Epidermal melanocyte (primary cell): ENCODE measurements at regions not wholly inside any gene's neighbourhood (a gene's known extent, or its start where the extent isn't known, plus 50 kb on each side); places are given as distances from the start of the nearest gene placed in this dataset.

ENCODE experiments used
- DNase-seq: peaks from one replicate; pipeline ENCODE4 v3.0.0; 2011; ENCODE audit warnings: low spot score; ENCODE audit not compliant: insufficient read length

DNA sequence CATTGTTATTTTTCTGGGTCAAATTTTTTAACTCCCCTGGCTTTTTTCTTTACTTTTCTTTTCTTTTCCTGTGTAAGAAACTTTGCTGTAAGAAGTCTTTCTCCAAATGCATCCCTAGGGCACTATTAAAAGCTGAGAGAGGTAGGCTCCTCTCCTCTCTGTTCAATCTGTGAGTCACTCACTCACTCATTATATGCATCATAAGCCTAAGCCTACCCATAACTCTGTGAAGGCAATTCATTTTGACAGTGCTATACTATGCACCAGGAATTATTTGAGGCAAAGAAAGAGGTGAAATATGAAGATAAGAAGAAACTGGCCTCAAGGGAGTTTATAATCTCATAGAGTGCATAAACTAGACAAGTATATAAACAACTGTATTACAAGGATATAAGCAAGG, 67.9 kb upstream of the PRR16 start:
- DNase-seq: no peak

DNA sequence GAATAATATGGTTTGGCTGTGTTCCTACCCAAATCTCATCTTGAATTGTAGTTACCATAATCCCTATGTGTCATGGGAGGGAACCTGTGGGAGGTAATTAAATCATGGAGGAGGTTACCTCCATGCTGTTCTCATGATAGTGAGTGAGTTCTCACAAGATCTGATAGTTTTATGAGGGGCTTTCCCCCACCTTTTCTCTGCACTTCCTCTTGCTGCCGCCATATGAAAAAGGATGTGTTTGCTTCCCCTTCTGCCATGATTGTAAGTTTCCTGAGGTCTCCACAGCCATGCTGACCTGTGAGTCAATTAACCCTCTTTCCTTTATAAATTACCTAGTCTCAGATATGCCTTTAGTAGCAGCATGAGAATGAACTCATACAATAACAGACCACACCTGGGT, 63.7 kb upstream of the PRR16 start:
- DNase-seq: no peak

DNA sequence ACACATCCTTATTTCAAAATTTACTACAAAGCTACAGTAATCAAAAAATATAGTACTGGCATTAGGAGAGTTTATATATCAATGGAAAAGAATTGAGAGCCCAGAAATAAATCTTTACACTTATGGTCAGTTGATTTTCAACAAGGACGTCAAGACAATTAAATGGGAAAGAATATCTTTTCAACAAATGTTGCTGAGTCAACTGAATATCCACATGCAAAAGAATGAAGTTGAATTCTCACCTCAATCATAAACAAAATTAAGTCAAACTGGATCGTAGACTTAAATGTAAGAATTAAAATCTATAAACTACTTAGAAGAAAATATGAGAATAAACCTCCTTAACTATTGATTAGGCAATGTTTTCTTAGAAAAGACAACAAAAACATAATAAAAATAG, 61.5 kb upstream of the PRR16 start:
- no peak for DNase-seq

DNA sequence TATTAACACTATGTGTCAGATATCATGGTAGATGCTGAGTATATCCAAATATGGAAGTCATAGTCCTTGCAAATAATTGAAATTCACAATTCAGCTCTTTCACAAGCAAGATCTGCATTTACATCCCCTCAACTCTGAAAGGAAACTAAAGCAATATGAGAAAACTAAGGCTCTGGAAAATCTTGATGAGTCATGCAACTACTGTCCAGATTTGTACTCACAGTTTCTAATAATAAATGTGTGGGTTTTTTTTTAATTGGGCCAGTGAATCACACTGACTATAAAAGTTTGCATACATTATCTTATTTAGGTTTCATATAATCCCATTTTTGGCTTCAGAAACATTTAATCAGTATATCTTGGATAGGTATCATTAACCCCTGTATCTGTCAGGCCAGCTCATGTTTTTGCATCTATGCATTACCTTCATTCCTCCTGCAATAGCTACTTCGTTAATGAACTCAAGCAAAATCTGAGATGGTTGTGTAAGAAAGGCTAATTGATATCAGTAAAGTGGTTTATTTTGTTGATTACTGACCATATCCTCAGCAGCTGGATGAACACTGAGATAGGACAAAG, 58.7 kb upstream of the PRR16 start:
- no peak for DNase-seq

DNA sequence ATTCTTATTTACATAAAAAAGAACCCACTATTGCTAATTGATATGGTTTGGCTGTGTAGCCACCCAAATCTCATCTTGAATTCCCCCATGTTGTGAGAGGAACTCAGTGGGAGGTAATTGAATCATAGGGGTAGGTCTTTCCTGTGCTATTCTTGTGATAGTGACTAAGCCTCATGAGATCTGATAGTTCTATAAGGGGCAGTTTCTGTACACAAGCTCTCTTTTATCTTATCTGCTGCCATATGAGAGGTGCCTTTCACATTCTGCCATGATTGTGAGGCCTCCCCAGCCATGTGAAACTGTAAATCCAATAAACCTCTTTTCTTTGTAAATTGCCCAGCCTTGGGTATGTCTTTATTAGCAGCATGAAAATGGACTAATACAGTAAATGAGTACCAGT, 58.2 kb upstream of the PRR16 start:
- DNase-seq: no peak

DNA sequence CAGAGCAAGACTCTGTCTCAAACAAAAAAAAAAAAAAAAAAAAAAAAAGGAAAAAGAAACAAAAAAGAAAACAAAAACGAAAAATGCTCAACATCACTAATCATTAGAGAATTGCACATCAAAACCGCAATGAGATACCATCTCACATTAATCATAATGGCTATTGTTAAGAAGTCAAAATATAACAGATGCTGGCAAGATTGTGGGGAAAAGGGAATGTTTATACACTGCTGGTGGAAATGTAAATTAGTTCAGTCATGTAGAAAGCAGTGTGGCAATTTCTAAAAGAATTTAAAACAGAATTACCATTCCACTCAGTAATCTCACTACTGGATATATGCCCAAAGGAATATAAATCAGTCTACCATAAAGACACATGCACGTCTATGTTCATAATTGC, 50.4 kb upstream of the PRR16 start:
- no peak for DNase-seq
